Astrocyte (in vitro differentiated cells and primary cell): ENCODE measurements at regions not wholly inside any gene's neighbourhood (a gene's known extent, or its start where the extent isn't known, plus 50 kb on each side); places are given as distances from the start of the nearest gene placed in this dataset.

Experiments
- DNase-seq: peaks from one replicate; pipeline ENCODE4 v3.0.0-alpha.2; 2010; ENCODE audit warnings: low read depth
- FAIRE-seq: peaks from 2 replicates; lab custom pipeline; 2011; peaks lifted over from hg19 to GRCh38; lab: Jason Lieb, UNC
- H2AFZ ChIP-seq: 2 replicates; pipeline ENCODE4 v1.6.0; 2012; ENCODE audit warnings: low read depth, low read length, inconsistent platforms
- H3K27ac ChIP-seq: 2 replicates; pipeline ENCODE4 v1.5.1; 2011; ENCODE audit warnings: low read depth, low read length, inconsistent platforms
- H3K27me3 ChIP-seq: 2 replicates; pipeline ENCODE4 v1.6.0; 2011; ENCODE audit warnings: low read length, inconsistent platforms; ENCODE audit not compliant: insufficient read depth
- H3K36me3 ChIP-seq: 2 replicates; pipeline ENCODE4 v1.5.1; 2011; ENCODE audit warnings: low read length, inconsistent platforms; ENCODE audit not compliant: insufficient read depth
- H3K4me1 ChIP-seq: 2 replicates; pipeline ENCODE4 v1.5.1; 2011; ENCODE audit warnings: low read length, inconsistent platforms; ENCODE audit not compliant: insufficient read depth
- H3K4me2 ChIP-seq: 2 replicates; pipeline ENCODE4 v1.6.0; 2012; ENCODE audit warnings: low read length, inconsistent platforms
- H3K4me3 ChIP-seq: 2 replicates; pipeline ENCODE4 v1.5.1; 2011; ENCODE audit warnings: low read depth, mild to moderate bottlenecking, low read length, inconsistent platforms; ENCODE audit not compliant: insufficient read depth
- H3K79me2 ChIP-seq: 2 replicates; pipeline ENCODE4 v1.6.0; 2012; ENCODE audit warnings: mild to moderate bottlenecking, low read length, inconsistent platforms; ENCODE audit not compliant: insufficient read depth
- H3K9ac ChIP-seq: 2 replicates; pipeline ENCODE4 v1.6.0; 2012; ENCODE audit warnings: mild to moderate bottlenecking, low read length, inconsistent platforms
- H3K9me3 ChIP-seq: 2 replicates; pipeline ENCODE4 v1.5.1; 2012; ENCODE audit warnings: low read depth, mild to moderate bottlenecking, low read length, inconsistent platforms; ENCODE audit not compliant: insufficient read depth
- H4K20me1 ChIP-seq: 2 replicates; pipeline ENCODE4 v1.6.0; 2012; ENCODE audit warnings: low read length, inconsistent platforms; ENCODE audit not compliant: insufficient read depth
- H3K27ac Mint-ChIP-seq: one replicate; pipeline ENCODE4 v1.8.0; 2021; ENCODE audit warnings: mild to moderate bottlenecking, mixed read lengths; ENCODE audit not compliant: unreplicated experiment
- H3K27me3 Mint-ChIP-seq: one replicate; pipeline ENCODE4 v1.8.0; 2021; ENCODE audit warnings: low read depth, mixed read lengths; ENCODE audit not compliant: unreplicated experiment
- H3K36me3 Mint-ChIP-seq: one replicate; pipeline ENCODE4 v1.8.0; 2021; ENCODE audit warnings: low read depth, mixed read lengths; ENCODE audit not compliant: unreplicated experiment
- H3K4me1 Mint-ChIP-seq: one replicate; pipeline ENCODE4 v1.8.0; 2021; ENCODE audit warnings: low read depth, mixed read lengths; ENCODE audit not compliant: unreplicated experiment
- H3K4me3 Mint-ChIP-seq: one replicate; pipeline ENCODE4 v1.8.0; 2021; ENCODE audit warnings: mild to moderate bottlenecking, moderate library complexity, mixed read lengths; ENCODE audit not compliant: unreplicated experiment
- H3K9me3 Mint-ChIP-seq: one replicate; pipeline ENCODE4 v1.8.0; 2021; ENCODE audit warnings: mild to moderate bottlenecking, mixed read lengths; ENCODE audit not compliant: unreplicated experiment
- EZH2 ChIP-seq: IDR thresholded peaks from 2 replicates; pipeline ENCODE4 v1.6.1; 2012; ENCODE audit warnings: mild to moderate bottlenecking, low read length, inconsistent platforms; ENCODE audit not compliant: insufficient read depth
- TF ChIP-seq, protein P1 (sequence below): IDR thresholded peaks from 2 replicates; pipeline ENCODE4 v1.5.1; 2011; ENCODE audit warnings: low read depth, mild to moderate bottlenecking, inconsistent platforms, low read length, moderate library complexity; ENCODE audit not compliant: insufficient read depth

DNA sequence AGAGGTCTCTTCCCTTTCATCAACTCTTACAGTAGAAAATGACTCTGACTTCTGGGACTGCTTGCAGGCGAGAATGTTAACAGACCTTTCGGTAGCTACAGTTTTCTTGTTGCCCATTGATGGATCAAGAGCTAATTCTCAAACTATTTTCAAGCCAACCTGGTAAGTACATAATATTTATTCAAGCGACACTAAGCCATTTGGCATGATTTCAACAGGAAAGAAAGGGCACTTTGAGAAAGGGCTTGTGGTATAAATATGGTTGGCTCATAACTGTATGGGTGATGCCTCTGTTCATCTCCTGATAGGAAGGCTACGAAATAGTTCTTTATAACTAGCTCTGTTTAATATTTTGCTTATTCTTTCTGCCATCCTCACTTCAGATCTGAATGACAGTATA lies 196.2 kb upstream of the CNTN4 start:
- Histone ChIP-seq H3K4me1 (no peaks in the 10 kb centered on the region), H3K36me3 (no peaks in the 10 kb centered on the region), H3K27me3 (no peaks in the 10 kb centered on the region), H3K79me2 (no peaks in the 10 kb centered on the region), H2AFZ (no peak overlapping the region), H3K4me3 (no peak overlapping the region), H3K4me2 (no peak overlapping the region), H3K27ac (no peak overlapping the region), H4K20me1 (no peaks in the 10 kb centered on the region), H3K9me3 (no peaks in the 10 kb centered on the region), H3K9ac (no peak overlapping the region)
- Mint-ChIP-seq H3K9me3 (peaks cover 2% of the 10 kb centered on the region), H3K36me3 (no peaks in the 10 kb centered on the region), H3K27me3 (no peaks in the 10 kb centered on the region), H3K4me1 (no peaks in the 10 kb centered on the region), H3K27ac (no peak overlapping the region), H3K4me3 (no peak overlapping the region)
- TF ChIP-seq EZH2 = no peak
- no peak for DNase-seq
- FAIRE-seq = no peak

DNA sequence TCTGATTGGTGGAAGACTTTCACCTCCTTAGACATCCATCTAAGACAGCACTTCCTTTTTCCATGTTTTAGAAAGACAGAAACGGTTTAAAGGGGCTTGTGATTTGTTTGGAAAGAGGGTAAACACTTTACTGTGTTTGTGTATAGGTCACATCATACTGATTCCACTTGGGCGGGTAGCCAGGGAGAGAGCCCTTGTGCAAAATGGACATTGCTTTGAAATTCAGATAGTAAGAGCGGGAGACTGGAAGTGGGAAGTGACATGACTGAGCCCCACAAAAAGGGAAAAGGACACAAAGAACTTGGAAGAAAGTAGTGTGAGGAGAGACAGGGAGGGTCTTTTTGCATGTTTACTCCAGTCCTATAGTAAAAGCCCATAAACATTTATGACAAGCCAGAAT lies 195.6 kb upstream of the CNTN4 start:
- DNase-seq = no peak
- H3K36me3 ChIP-seq = no peaks in the 10 kb centered on the region
- H2AFZ ChIP-seq = no peak overlapping the region
- no peaks in the 10 kb centered on the region for H3K4me1 ChIP-seq
- TF ChIP-seq, protein P1, sequence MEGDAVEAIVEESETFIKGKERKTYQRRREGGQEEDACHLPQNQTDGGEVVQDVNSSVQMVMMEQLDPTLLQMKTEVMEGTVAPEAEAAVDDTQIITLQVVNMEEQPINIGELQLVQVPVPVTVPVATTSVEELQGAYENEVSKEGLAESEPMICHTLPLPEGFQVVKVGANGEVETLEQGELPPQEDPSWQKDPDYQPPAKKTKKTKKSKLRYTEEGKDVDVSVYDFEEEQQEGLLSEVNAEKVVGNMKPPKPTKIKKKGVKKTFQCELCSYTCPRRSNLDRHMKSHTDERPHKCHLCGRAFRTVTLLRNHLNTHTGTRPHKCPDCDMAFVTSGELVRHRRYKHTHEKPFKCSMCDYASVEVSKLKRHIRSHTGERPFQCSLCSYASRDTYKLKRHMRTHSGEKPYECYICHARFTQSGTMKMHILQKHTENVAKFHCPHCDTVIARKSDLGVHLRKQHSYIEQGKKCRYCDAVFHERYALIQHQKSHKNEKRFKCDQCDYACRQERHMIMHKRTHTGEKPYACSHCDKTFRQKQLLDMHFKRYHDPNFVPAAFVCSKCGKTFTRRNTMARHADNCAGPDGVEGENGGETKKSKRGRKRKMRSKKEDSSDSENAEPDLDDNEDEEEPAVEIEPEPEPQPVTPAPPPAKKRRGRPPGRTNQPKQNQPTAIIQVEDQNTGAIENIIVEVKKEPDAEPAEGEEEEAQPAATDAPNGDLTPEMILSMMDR = no peak
- TF ChIP-seq EZH2 = no peak
- no peaks in the 10 kb centered on the region for H3K79me2 ChIP-seq
- no peak overlapping the region for H3K4me3 Mint-ChIP-seq
- no peak overlapping the region for H3K9ac ChIP-seq
- no peaks in the 10 kb centered on the region for H3K36me3 Mint-ChIP-seq
- no peaks in the 10 kb centered on the region for H3K27me3 Mint-ChIP-seq
- no peak overlapping the region for H3K27ac Mint-ChIP-seq
- no peaks in the 10 kb centered on the region for H4K20me1 ChIP-seq
- H3K4me3 ChIP-seq = no peak overlapping the region
- FAIRE-seq = no peak
- no peaks in the 10 kb centered on the region for H3K4me1 Mint-ChIP-seq
- H3K27ac ChIP-seq = no peak overlapping the region
- no peak overlapping the region for H3K4me2 ChIP-seq
- no peaks in the 10 kb centered on the region for H3K27me3 ChIP-seq
- peaks cover 3% of the 10 kb centered on the region for H3K9me3 Mint-ChIP-seq
- no peaks in the 10 kb centered on the region for H3K9me3 ChIP-seq

DNA sequence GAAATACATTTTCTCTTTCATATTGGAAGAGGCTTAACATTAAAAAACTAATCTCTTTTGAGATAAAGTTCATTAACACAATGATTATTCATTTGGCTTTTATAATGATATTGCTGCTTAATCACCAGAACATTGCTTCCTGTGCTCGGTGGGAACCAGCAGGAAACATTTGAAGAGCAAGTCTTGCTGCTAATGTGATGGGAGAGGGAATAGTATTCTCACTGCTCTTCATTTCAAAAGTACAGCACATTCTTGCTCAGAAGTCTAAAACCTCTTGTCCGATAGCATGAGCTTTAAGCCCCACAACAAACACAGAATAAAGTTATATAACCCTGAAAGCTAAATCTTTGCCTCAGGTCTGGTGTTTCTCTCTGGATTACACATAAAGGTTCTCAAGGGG lies 190.8 kb upstream of the CNTN4 start:
- no peaks in the 10 kb centered on the region for H3K4me1 ChIP-seq
- no peaks in the 10 kb centered on the region for H3K9me3 ChIP-seq
- DNase-seq (no peak), FAIRE-seq (no peak)
- Mint-ChIP-seq H3K4me3 (no peak overlapping the region), H3K4me1 (no peaks in the 10 kb centered on the region), H3K36me3 (no peaks in the 10 kb centered on the region), H3K27me3 (no peaks in the 10 kb centered on the region), H3K27ac (no peak overlapping the region), H3K9me3 (peaks cover 3% of the 10 kb centered on the region)
- H3K27ac ChIP-seq = no peak overlapping the region
- H3K9ac ChIP-seq = no peak overlapping the region
- H4K20me1 ChIP-seq = no peaks in the 10 kb centered on the region
- no peak overlapping the region for H2AFZ ChIP-seq
- no peaks in the 10 kb centered on the region for H3K79me2 ChIP-seq
- no peak overlapping the region for H3K4me3 ChIP-seq
- H3K36me3 ChIP-seq = no peaks in the 10 kb centered on the region
- H3K4me2 ChIP-seq = no peak overlapping the region
- H3K27me3 ChIP-seq = no peaks in the 10 kb centered on the region
- no peak for TF ChIP-seq EZH2
- TF ChIP-seq, protein P1 = no peak
